Stomach (tissue), 8 donors: ENCODE measurements at regions not wholly inside any gene's neighbourhood (a gene's known extent, or its start where the extent isn't known, plus 50 kb on each side); places are given as distances from the start of the nearest gene placed in this dataset.
"Not testable (repeated sequence)": the region's sequence is repeated elsewhere in the genome, so short reads cannot be mapped to it uniquely, and the experiment has no call there.

Experiments
- DNase-seq, 2 donors: peaks; one replicate each; pipeline versions ENCODE4 v3.0.0 to v3.0.0-alpha.2; 2013 to 2019
- H3K27ac ChIP-seq, 5 donors: fragments of 200-600 bp in 4 of 5; sonication (generic) in 4 of 5; one replicate each; pipeline ENCODE4 v1.5.1; 2013 to 2019; ENCODE audit warnings: mild to moderate bottlenecking in 1 of 5, moderate library complexity in 1 of 5
- H3K27me3 ChIP-seq, 3 donors: fragments of 200-600 bp; sonication (generic); one replicate each; pipeline ENCODE4 v1.5.1; 2017 to 2019; ENCODE audit warnings: mixed run types in 1 of 3
- H3K36me3 ChIP-seq, 4 donors: fragments of 200-600 bp; sonication (generic); 1 replicate in 3 of 4; 2 replicates in 1 of 4; pipeline ENCODE4 v1.5.1; 2016 to 2019
- H3K4me1 ChIP-seq, 4 donors: fragments of 200-600 bp; sonication (generic); one replicate each; pipeline ENCODE4 v1.5.1; 2016 to 2019
- H3K4me3 ChIP-seq, 4 donors: fragments of 200-600 bp; sonication (generic) in 3 of 4; one replicate each; pipeline ENCODE4 v1.5.1; 2016 to 2019; ENCODE audit warnings: mild to moderate bottlenecking in 1 of 4
- H3K9me3 ChIP-seq, 4 donors: fragments of 200-600 bp; sonication (generic); one replicate each; pipeline ENCODE4 v1.5.1; 2016 to 2019
- CTCF ChIP-seq, 7 experiments: fragments of 450-650 bp in 4 of 7; fragments of 200-600 bp in 3 of 7; sonication (generic) in 3 of 7; IDR thresholded peaks; one replicate each; pipeline ENCODE4 v1.5.1; 2016 to 2019; ENCODE audit warnings: antibody characterized with exemption in 7 of 7, control low read depth in 2 of 7, mild to moderate bottlenecking in 1 of 7
- EP300 ChIP-seq: sonication (generic); formaldehyde crosslinking; IDR thresholded peaks from one replicate; pipeline ENCODE4 v1.6.1; 2017; ENCODE audit warnings: antibody characterized with exemption
- POLR2A ChIP-seq, 4 donors: fragments of 450-650 bp; IDR thresholded peaks; one replicate each; pipeline ENCODE4 v1.6.1; 2016; ENCODE audit warnings: antibody characterized with exemption in 4 of 4, control low read depth in 2 of 4, mild to moderate bottlenecking in 1 of 4, moderate library complexity in 1 of 4
- POLR2AphosphoS5 ChIP-seq, 3 donors: sonication (generic); formaldehyde crosslinking; IDR thresholded peaks; one replicate each; pipeline ENCODE4 v1.6.1; 2016; ENCODE audit warnings: antibody characterized with exemption in 3 of 3
- WGBS, 5 donors: extraction: QIAGEN DNeasy Blood & Tissue Kit in 3 of 5; methylation state at CpG; one replicate each; pipeline versions ENCODE4 v1.1.5 to v1.1.7; 2013 to 2018; 5-methylcytosine and 5-hydroxymethylcytosine counted together
- intact Hi-C: fragments of 100-400 bp; cut with DNase I; formaldehyde crosslinking; loops from one replicate; pipeline ENCODE4 v1.15.1; 2023; ENCODE audit warnings: low total_unique reads
- donor health status: healthy with polysubstance abuse.
- donor health status: Bipolar disorder and iron deficiency.
- donor health status: healthy.

- intact Hi-C loops: no loop called here
- Histone ChIP-seq H3K27me3 (no peaks in the 10 kb centered on the region), H3K9me3 (no peaks in the 10 kb centered on the region), H3K4me3 (no peak overlapping the region), H3K27ac (no peak overlapping the region), H3K36me3 (no peaks in the 10 kb centered on the region), H3K4me1 (no peaks in the 10 kb centered on the region)
- no peak for TF ChIP-seq EP300
- TF ChIP-seq POLR2AphosphoS5 (IDR thresholded peaks at IDR 0.05): no peak
- no peak for TF ChIP-seq CTCF (IDR thresholded peaks at IDR 0.05)
- TF ChIP-seq POLR2A (IDR thresholded peaks at IDR 0.05): no peak
- DNase-seq: no peak
- 0 to 8% (median 3%) methylated on average over 1 of the region's 1 CpG for WGBS, 5 donors
Observed at GRCh38 chr3:166270429-166270828, 433.2 kb upstream of the BCHE start.

DNA sequence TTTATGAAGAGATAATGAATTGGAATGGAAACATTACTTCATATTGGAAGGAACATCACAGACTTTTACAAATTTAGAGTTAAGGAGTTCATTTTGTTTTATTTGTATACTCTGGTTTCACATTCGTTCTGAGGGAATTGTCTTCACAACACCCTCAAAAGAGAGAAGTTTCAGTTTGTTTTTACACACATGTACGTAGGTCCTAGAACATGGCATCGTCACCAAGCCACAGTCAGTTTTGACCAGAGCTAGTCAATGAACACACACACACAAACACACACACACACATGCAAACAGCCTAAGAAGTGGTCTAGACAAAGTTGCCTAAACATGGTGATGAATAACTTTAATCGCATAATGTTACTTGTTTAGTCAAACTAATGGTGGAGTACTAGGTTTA, 427.9 kb upstream of the BCHE start:
- TF ChIP-seq POLR2A (IDR thresholded peaks at IDR 0.05) (no peak), POLR2AphosphoS5 (IDR thresholded peaks at IDR 0.05) (no peak), EP300 (no peak), CTCF (IDR thresholded peaks at IDR 0.05) (no peak)
- Histone ChIP-seq H3K27ac (no peak overlapping the region), H3K36me3 (no peaks in the 10 kb centered on the region), H3K4me1 (no peaks in the 10 kb centered on the region), H3K4me3 (no peak overlapping the region), H3K9me3 (no peaks in the 10 kb centered on the region), H3K27me3 (no peaks in the 10 kb centered on the region)
- no peak for DNase-seq
- 71 to 84% (median 77%) methylated on average over 4 of the region's 4 CpGs for WGBS, 5 donors
- intact Hi-C loops: no loop called here

DNA sequence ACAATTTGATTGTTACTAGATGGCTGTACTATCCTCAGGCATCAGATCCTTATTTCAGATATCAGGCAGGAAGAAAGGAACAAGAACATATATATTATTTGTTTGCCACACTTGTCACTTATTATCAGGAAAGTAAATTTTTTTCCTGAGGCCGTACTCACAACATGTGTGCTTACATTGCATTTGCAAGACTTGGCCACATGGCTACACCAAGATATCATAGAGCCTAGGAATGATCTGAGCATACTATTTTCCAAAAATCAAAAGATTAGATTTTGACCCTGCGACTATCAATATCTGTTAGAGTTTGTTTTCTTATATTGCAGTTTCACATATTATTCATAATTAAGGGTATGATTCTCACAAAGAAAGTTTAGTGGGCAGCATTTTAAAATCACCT, 426.2 kb upstream of the BCHE start:
- intact Hi-C loops: no loop called here
- no peaks in the 10 kb centered on the region for H3K9me3 ChIP-seq
- H3K4me3 ChIP-seq: no peak overlapping the region
- no peak overlapping the region for H3K27ac ChIP-seq
- H3K27me3 ChIP-seq: no peaks in the 10 kb centered on the region
- no peaks in the 10 kb centered on the region for H3K4me1 ChIP-seq
- no peak for DNase-seq
- 52 to 72% (median 67%) methylated on average over 2 of the region's 2 CpGs for WGBS, 5 donors
- TF ChIP-seq EP300: no peak
- no peak for TF ChIP-seq POLR2AphosphoS5 (IDR thresholded peaks at IDR 0.05)
- no peak for TF ChIP-seq POLR2A (IDR thresholded peaks at IDR 0.05)
- TF ChIP-seq CTCF (IDR thresholded peaks at IDR 0.05): no peak
- no peaks in the 10 kb centered on the region for H3K36me3 ChIP-seq

DNA sequence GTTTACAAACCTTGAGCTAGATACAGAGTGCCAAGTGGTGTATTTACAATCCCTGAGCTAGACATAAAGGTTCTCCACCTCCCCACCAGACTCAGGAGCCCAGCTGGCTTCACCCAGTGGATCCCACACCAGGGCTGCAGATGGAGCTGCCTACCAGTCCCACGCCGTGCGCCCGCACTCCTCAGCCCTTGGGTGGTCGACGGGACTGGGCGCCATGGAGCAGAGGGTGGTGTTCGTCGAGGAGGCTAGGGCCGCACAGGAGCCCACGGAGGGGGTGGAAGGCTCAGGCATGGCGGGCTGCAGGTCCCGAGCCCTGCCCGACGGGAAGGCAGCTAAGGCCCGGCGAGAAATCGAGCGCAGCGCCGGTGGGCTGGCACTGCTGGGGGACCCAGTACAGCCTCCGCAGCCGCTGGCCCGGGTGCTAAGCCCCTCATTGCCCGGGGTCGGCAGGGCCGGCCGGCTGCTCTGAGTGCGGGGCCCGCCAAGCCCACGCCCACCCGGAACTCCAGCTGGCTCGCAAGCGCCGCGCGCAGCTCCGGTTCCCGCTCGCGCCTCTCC, 421.1 kb upstream of the BCHE start:
- H3K36me3 ChIP-seq, intact Hi-C loops, H3K27me3 ChIP-seq, DNase-seq, H3K4me1 ChIP-seq, H3K4me3 ChIP-seq, H3K27ac ChIP-seq, H3K9me3 ChIP-seq: not testable (repeated sequence)
- WGBS, 5 donors: 79 to 94% (median 88%) methylated on average over 21 to 32 of the region's 41 CpGs

- Histone ChIP-seq H3K36me3 (no peaks in the 10 kb centered on the region), H3K4me1 (no peaks in the 10 kb centered on the region), H3K9me3 (no peaks in the 10 kb centered on the region), H3K4me3 (no peak overlapping the region), H3K27me3 (no peaks in the 10 kb centered on the region), H3K27ac (no peak overlapping the region)
- TF ChIP-seq POLR2AphosphoS5 (IDR thresholded peaks at IDR 0.05): no peak
- no peak for TF ChIP-seq EP300
- no peak for TF ChIP-seq POLR2A (IDR thresholded peaks at IDR 0.05)
- TF ChIP-seq CTCF (IDR thresholded peaks at IDR 0.05): no peak
- intact Hi-C loops: no loop called here
- 89 to 96% (median 92%) methylated on average over 14 to 16 of the region's 16 CpGs for WGBS, 5 donors
- no peak for DNase-seq
Observed at GRCh38 chr3:166257715-166258114, 420.5 kb upstream of the BCHE start.
